ENCODE measurements at regions not wholly inside any gene's neighbourhood (a gene's known extent, or its start where the extent isn't known, plus 50 kb on each side); places are given as distances from the start of the nearest gene placed in this dataset.
"Not testable (repeated sequence)": the region's sequence is repeated elsewhere in the genome, so short reads cannot be mapped to it uniquely, and the experiment has no call there.

- DNase-seq, result no peak
- intact Hi-C loops (cut with DNase I), result no loop called here
These were observed 159.3 kb upstream of the MARCKS start for GRCh38 chr6:113697632-113698410.

- intact Hi-C loops (cut with DNase I), result no loop called here
- DNase-seq, result no peak
These were observed 157.9 kb upstream of the MARCKS start for GRCh38 chr6:113699239-113699638.

- intact Hi-C loops (cut with DNase I), result no loop called here
- DNase-seq, result no peak
These were observed 155.4 kb upstream of the MARCKS start for GRCh38 chr6:113701552-113702254.

GRCh38 chr6:113707194-113707593, 150.0 kb upstream of the MARCKS start:
- DNase-seq, result no peak
- intact Hi-C loops (cut with DNase I), result no loop called here

- DNase-seq, result no peak
- intact Hi-C loops (cut with DNase I), result no loop called here
These were observed 147.1 kb upstream of the MARCKS start for GRCh38 chr6:113709936-113710509.

GRCh38 chr6:113713665-113714064, 143.5 kb upstream of the MARCKS start:
- intact Hi-C loops (cut with DNase I), result no loop called here
- DNase-seq, result no peak

GRCh38 chr6:113718588-113718987, 138.6 kb upstream of the MARCKS start:
- intact Hi-C loops (cut with DNase I), result no loop called here
- no peak for DNase-seq

GRCh38 chr6:113719064-113719463, 138.1 kb upstream of the MARCKS start:
- DNase-seq, result no peak
- intact Hi-C loops (cut with DNase I), result no loop called here

- intact Hi-C loops (cut with DNase I), result no loop called here
- DNase-seq, result no peak
These were observed 137.6 kb upstream of the MARCKS start for GRCh38 chr6:113719545-113719944.

- intact Hi-C loops (cut with DNase I), result no loop called here
- DNase-seq, result no peak
These were observed 134.0 kb upstream of the MARCKS start for GRCh38 chr6:113723182-113723581.

- intact Hi-C loops (cut with DNase I), result not testable (repeated sequence)
These were observed 132.2 kb upstream of the MARCKS start for GRCh38 chr6:113724927-113725326.

GRCh38 chr6:113731541-113731940, 125.6 kb upstream of the MARCKS start:
- intact Hi-C loops (cut with DNase I), result no loop called here
- no peak for DNase-seq

More at GRCh38 chr6:113724927-113725326, 132.2 kb upstream of the MARCKS start:
- not testable (repeated sequence) for DNase-seq

GRCh38 chr6:113732384-113732966, 124.7 kb upstream of the MARCKS start:
- DNase-seq, result peak in 41 of 42 donors; percentile 12 to 79 (median 53)
- intact Hi-C loops (cut with DNase I), result no loop called here

- intact Hi-C loops (cut with DNase I), result no loop called here
- DNase-seq, result no peak
These were observed 123.8 kb upstream of the MARCKS start for GRCh38 chr6:113733381-113733780.

- intact Hi-C loops (cut with DNase I), result no loop called here
- DNase-seq, result no peak
These were observed 122.2 kb upstream of the MARCKS start for GRCh38 chr6:113734982-113735381.

- no peak for DNase-seq
- intact Hi-C loops (cut with DNase I), result no loop called here
These were observed 121.7 kb upstream of the MARCKS start for GRCh38 chr6:113735491-113735890.

GRCh38 chr6:113736978-113737377, 120.2 kb upstream of the MARCKS start:
- DNase-seq, result no peak
- intact Hi-C loops (cut with DNase I), result no loop called here

GRCh38 chr6:113739041-113739655, 118.0 kb upstream of the MARCKS start:
- DNase-seq, result no peak

GRCh38 chr6:113741651-113742050, 115.5 kb upstream of the MARCKS start:
- intact Hi-C loops (cut with DNase I), result no loop called here
- DNase-seq, result no peak

More at GRCh38 chr6:113739041-113739655, 118.0 kb upstream of the MARCKS start:
- intact Hi-C loops (cut with DNase I), result no loop called here
